Liver (tissue), 8 donors: ENCODE measurements at regions not wholly inside any gene's neighbourhood (a gene's known extent, or its start where the extent isn't known, plus 50 kb on each side); places are given as distances from the start of the nearest gene placed in this dataset.

Experiments used
- DNase-seq: peaks from one replicate; pipeline ENCODE4 v3.0.0-alpha.2; 2017; ENCODE audit warnings: low spot score
- H3K27ac ChIP-seq, 2 donors: one replicate each; pipeline ENCODE4 v1.7.0; 2013; ENCODE audit warnings: inconsistent platforms in 2 of 2, low read length in 2 of 2, control low read depth in 1 of 2, low read depth in 1 of 2, mild to moderate bottlenecking in 1 of 2
- H3K27me3 ChIP-seq, 4 donors: one replicate each; pipeline versions ENCODE4 v1.6.1 to v1.7.0; 2013; ENCODE audit warnings: low read length in 3 of 4, inconsistent platforms in 1 of 4, mild to moderate bottlenecking in 1 of 4, moderate library complexity in 1 of 4; ENCODE audit not compliant: control insufficient read depth in 4 of 4, insufficient read depth in 4 of 4
- H3K36me3 ChIP-seq, 4 donors: one replicate each; pipeline versions ENCODE4 v1.6.1 to v1.7.0; 2013; ENCODE audit warnings: low read length in 3 of 4, mild to moderate bottlenecking in 3 of 4, low read depth in 1 of 4, moderate library complexity in 1 of 4; ENCODE audit not compliant: control insufficient read depth in 4 of 4, insufficient read depth in 3 of 4
- H3K4me1 ChIP-seq, 4 donors: one replicate each; pipeline versions ENCODE4 v1.6.1 to v1.7.0; 2013; ENCODE audit warnings: low read length in 3 of 4, mild to moderate bottlenecking in 3 of 4, moderate library complexity in 1 of 4; ENCODE audit not compliant: control insufficient read depth in 4 of 4, insufficient read depth in 4 of 4
- H3K4me3 ChIP-seq, 3 donors: one replicate each; pipeline versions ENCODE4 v1.6.1 to v1.7.0; 2013; ENCODE audit warnings: low read length in 3 of 3, control low read depth in 1 of 3, low read depth in 1 of 3, mild to moderate bottlenecking in 1 of 3
- H3K9ac ChIP-seq, 2 donors: one replicate each; pipeline ENCODE4 v1.7.0; 2013; ENCODE audit warnings: low read length in 2 of 2, mild to moderate bottlenecking in 2 of 2, moderate library complexity in 2 of 2, control low read depth in 1 of 2, low read depth in 1 of 2
- H3K9me3 ChIP-seq, 4 donors: one replicate each; pipeline versions ENCODE4 v1.6.1 to v1.7.0; 2013; ENCODE audit warnings: low read length in 3 of 4; ENCODE audit not compliant: control insufficient read depth in 4 of 4
- CTCF ChIP-seq: fragments of 150-350 bp; IDR thresholded peaks from 2 replicates; pipeline ENCODE4 v1.5.1; 2017; ENCODE audit warnings: improper control_type of control experiment, low read depth, low read length; ENCODE audit not compliant: missing input control
- EGR1 ChIP-seq, 2 donors: IDR thresholded peaks; 2 replicates each; pipeline ENCODE4 v1.6.1; 2016 to 2018; ENCODE audit warnings: antibody characterized with exemption in 2 of 2, low read depth in 2 of 2
- FOXA1 ChIP-seq: IDR thresholded peaks from 2 replicates; pipeline ENCODE4 v1.6.1; 2016; ENCODE audit warnings: antibody characterized with exemption
- FOXA2 ChIP-seq: IDR thresholded peaks from 2 replicates; pipeline ENCODE4 v1.6.1; 2016; ENCODE audit warnings: antibody characterized with exemption
- GABPA ChIP-seq, 2 donors: IDR thresholded peaks in 1 of 2; conservative IDR thresholded peaks in 1 of 2; 2 replicates each; pipeline ENCODE4 v1.6.1; 2016; ENCODE audit warnings: antibody characterized with exemption in 2 of 2, mild to moderate bottlenecking in 1 of 2, moderate library complexity in 1 of 2
- HNF4A ChIP-seq, 2 donors: conservative IDR thresholded peaks; 2 replicates each; pipeline ENCODE4 v1.6.1; 2016; ENCODE audit warnings: antibody characterized with exemption in 2 of 2, mild to moderate bottlenecking in 2 of 2
- HNF4G ChIP-seq: IDR thresholded peaks from 2 replicates; pipeline ENCODE4 v1.6.1; 2016; ENCODE audit warnings: antibody characterized with exemption
- JUND ChIP-seq, 2 donors: IDR thresholded peaks; 2 replicates each; pipeline ENCODE4 v1.6.1; 2016; ENCODE audit warnings: antibody characterized with exemption in 2 of 2
- MAX ChIP-seq: IDR thresholded peaks from 2 replicates; pipeline ENCODE4 v1.6.1; 2016; ENCODE audit warnings: antibody characterized with exemption
- NR2F2 ChIP-seq: IDR thresholded peaks from 2 replicates; pipeline ENCODE4 v1.6.1; 2016; ENCODE audit warnings: antibody characterized with exemption
- RAD21 ChIP-seq, 2 donors: IDR thresholded peaks; 2 replicates each; pipeline ENCODE4 v1.6.1; 2016; ENCODE audit warnings: antibody characterized with exemption in 2 of 2, mild to moderate bottlenecking in 2 of 2
- REST ChIP-seq: IDR thresholded peaks from 2 replicates; pipeline ENCODE4 v1.6.1; 2016; ENCODE audit warnings: antibody characterized with exemption, mild to moderate bottlenecking
- RXRA ChIP-seq, 2 donors: IDR thresholded peaks; 2 replicates each; pipeline ENCODE4 v1.6.1; 2017 to 2018; ENCODE audit warnings: antibody characterized with exemption in 2 of 2, mild to moderate bottlenecking in 1 of 2
- SP1 ChIP-seq: IDR thresholded peaks from 2 replicates; pipeline ENCODE4 v1.6.1; 2018; ENCODE audit warnings: antibody characterized with exemption, mild to moderate bottlenecking
- TAF1 ChIP-seq: conservative IDR thresholded peaks from 2 replicates; pipeline ENCODE4 v1.6.1; 2016; ENCODE audit warnings: antibody characterized with exemption, mild to moderate bottlenecking
- YY1 ChIP-seq: IDR thresholded peaks from 2 replicates; pipeline ENCODE4 v1.6.1; 2016; ENCODE audit warnings: antibody characterized with exemption, mild to moderate bottlenecking
- WGBS: extraction: QIAGEN DNeasy Blood & Tissue Kit; methylation state at CpG from one replicate; pipeline ENCODE4 v1.1.7; 2013; 5-methylcytosine and 5-hydroxymethylcytosine counted together
- TF ChIP-seq, protein P1 (sequence below): IDR thresholded peaks from 2 replicates; pipeline ENCODE4 v1.6.1; 2016; ENCODE audit warnings: antibody characterized with exemption
- TF ChIP-seq, protein P2 (sequence below): IDR thresholded peaks from 2 replicates; pipeline ENCODE4 v1.6.1; 2016; ENCODE audit warnings: antibody characterized with exemption
- donor health status: healthy.
- donor health status: healthy.
- donor health status: healthy.
- donor health status: healthy.
- donor health status: healthy.

GRCh38 chr6:164018133-164018532 lies 603.6 kb downstream of the QKI start:
- Histone ChIP-seq H3K4me3 (no peak overlapping the region), H3K4me1 (no peaks in the 10 kb centered on the region), H3K27ac (no peak overlapping the region), H3K9me3 (no peaks in the 10 kb centered on the region), H3K36me3 (no peaks in the 10 kb centered on the region), H3K9ac (no peak overlapping the region), H3K27me3 (no peaks in the 10 kb centered on the region)
- TF ChIP-seq NR2F2, result no peak
- no peak for TF ChIP-seq HNF4A (conservative IDR thresholded peaks at IDR 0.05)
- no peak for TF ChIP-seq RXRA (IDR thresholded peaks at IDR 0.05)
- TF ChIP-seq, protein P1, sequence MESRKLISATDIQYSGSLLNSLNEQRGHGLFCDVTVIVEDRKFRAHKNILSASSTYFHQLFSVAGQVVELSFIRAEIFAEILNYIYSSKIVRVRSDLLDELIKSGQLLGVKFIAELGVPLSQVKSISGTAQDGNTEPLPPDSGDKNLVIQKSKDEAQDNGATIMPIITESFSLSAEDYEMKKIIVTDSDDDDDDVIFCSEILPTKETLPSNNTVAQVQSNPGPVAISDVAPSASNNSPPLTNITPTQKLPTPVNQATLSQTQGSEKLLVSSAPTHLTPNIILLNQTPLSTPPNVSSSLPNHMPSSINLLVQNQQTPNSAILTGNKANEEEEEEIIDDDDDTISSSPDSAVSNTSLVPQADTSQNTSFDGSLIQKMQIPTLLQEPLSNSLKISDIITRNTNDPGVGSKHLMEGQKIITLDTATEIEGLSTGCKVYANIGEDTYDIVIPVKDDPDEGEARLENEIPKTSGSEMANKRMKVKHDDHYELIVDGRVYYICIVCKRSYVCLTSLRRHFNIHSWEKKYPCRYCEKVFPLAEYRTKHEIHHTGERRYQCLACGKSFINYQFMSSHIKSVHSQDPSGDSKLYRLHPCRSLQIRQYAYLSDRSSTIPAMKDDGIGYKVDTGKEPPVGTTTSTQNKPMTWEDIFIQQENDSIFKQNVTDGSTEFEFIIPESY, result no peak
- TF ChIP-seq GABPA (IDR thresholded peaks at IDR 0.05 in 1 of 2, conservative IDR thresholded peaks at IDR 0.05 in 1 of 2), result no peak
- TF ChIP-seq FOXA2, result no peak
- TF ChIP-seq, protein P2, sequence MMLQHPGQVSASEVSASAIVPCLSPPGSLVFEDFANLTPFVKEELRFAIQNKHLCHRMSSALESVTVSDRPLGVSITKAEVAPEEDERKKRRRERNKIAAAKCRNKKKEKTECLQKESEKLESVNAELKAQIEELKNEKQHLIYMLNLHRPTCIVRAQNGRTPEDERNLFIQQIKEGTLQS, result no peak
- no peak for TF ChIP-seq MAX
- no peak for TF ChIP-seq REST
- TF ChIP-seq CTCF, result no peak
- no peak for TF ChIP-seq YY1
- TF ChIP-seq RAD21 (IDR thresholded peaks at IDR 0.05), result no peak
- TF ChIP-seq EGR1 (IDR thresholded peaks at IDR 0.05; ENCODE audit: low read depth in 2 of 2), result no peak
- no peak for TF ChIP-seq TAF1
- no peak for TF ChIP-seq SP1
- TF ChIP-seq JUND (IDR thresholded peaks at IDR 0.05), result no peak
- no peak for TF ChIP-seq FOXA1
- TF ChIP-seq HNF4G, result no peak
- DNase-seq, result no peak
- 59% methylated on average over 4 of the region's 4 CpGs for WGBS
